Fibroblast of the aortic adventitia (primary cell): ENCODE measurements at regions not wholly inside any gene's neighbourhood (a gene's known extent, or its start where the extent isn't known, plus 50 kb on each side); places are given as distances from the start of the nearest gene placed in this dataset.

Source experiments
- DNase-seq: peaks from one replicate; pipeline ENCODE4 v3.0.0-alpha.2; 2010; ENCODE audit warnings: low read depth
- H3K4me3 ChIP-seq: 2 replicates; pipeline ENCODE4 v1.5.1; 2011; ENCODE audit warnings: low read depth, mild to moderate bottlenecking, control low read depth, low read length, moderate library complexity
- CTCF ChIP-seq: IDR thresholded peaks from 2 replicates; pipeline ENCODE4 v1.5.1; 2011; ENCODE audit warnings: mild to moderate bottlenecking, low read length, control low read depth, inconsistent platforms; ENCODE audit not compliant: insufficient read depth

GRCh38 chr3:20811631-20812030 lies 625.6 kb upstream of the SGO1 start:
- TF ChIP-seq CTCF, result no peak
- DNase-seq, result no peak
- H3K4me3 ChIP-seq, result no peak overlapping the region

DNA sequence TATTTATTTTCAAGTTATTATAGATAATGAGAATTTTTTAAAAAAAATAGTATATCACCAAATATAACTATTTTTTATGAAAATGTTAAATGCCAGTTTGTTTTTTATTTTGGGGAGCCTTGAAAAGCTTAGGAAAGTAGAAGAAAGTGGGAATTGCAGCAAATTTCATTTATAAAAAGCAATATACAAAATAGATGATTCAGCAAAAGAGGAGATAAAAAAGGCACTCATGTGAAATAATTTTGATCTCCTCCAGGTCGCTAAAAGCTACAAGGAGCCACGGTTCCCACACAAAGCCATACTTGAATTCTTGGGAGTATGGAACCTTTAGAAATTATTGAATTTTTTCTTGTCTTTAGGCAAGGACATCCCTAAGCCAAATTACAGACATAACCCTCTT lies 625.0 kb upstream of the SGO1 start:
- H3K4me3 ChIP-seq, result no peak overlapping the region
- no peak for DNase-seq
- TF ChIP-seq CTCF, result no peak

DNA sequence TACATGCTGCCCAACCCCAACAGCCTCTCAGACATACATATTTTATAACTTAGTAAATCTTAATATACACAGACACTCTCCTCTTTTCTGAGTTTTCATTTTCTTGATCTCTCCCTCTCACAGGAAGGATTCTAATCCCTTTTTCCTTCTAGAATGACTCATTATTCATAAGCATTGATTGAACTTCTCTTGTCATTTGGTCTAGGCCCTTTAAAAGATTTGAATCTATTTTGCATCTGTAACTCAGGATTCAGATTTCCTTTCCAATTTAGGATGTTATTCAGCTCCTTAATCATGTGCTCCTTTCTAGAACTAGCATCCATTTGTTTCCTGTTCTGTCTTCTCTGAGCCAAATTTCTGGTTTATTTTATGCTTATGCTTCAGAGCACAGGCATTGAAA lies 624.5 kb upstream of the SGO1 start:
- TF ChIP-seq CTCF, result no peak
- no peak overlapping the region for H3K4me3 ChIP-seq
- no peak for DNase-seq

- no peak for TF ChIP-seq CTCF
- H3K4me3 ChIP-seq, result no peak overlapping the region
- no peak for DNase-seq
These were observed 623.4 kb upstream of the SGO1 start for GRCh38 chr3:20809356-20809755.

DNA sequence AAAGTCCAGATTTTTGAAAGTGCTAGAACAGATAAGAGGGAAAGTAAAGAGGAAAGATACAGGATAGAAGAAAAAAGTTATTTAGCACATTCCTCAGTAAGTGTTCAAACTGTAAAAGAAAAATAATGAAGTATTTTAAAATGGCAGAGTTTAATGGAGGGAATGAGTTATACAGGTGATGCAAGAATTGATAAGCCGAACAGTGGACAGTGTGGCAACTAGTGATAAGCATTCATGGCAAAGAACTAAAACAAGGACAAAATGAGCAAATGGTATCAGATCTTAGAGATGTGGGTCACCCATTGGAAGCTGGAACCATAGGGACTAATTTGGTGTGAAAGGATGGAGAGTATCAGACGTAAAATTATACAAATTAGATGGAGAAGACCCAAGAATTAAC lies 622.9 kb upstream of the SGO1 start:
- TF ChIP-seq CTCF, result no peak
- no peak for DNase-seq
- H3K4me3 ChIP-seq, result no peak overlapping the region

DNA sequence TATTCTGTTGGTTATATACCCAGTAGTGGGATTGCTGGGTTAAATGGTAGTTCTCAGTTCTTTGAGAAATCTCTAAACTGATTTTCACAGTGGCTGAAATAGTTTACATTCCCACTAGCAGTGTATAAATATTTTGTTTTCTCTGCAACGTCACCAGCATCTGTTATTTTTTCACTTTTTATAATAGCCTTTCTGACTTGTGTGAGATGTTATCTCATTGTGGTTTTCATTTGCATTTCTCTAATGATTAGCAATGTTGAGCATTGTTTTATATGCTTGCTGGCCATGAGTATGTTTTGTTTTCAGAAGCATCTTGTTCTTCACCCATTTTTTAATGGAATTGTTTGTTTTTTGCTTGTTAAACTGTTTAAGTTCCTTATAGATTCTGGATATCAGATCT lies 612.7 kb upstream of the SGO1 start:
- no peak for TF ChIP-seq CTCF
- DNase-seq, result no peak
- no peak overlapping the region for H3K4me3 ChIP-seq

DNA sequence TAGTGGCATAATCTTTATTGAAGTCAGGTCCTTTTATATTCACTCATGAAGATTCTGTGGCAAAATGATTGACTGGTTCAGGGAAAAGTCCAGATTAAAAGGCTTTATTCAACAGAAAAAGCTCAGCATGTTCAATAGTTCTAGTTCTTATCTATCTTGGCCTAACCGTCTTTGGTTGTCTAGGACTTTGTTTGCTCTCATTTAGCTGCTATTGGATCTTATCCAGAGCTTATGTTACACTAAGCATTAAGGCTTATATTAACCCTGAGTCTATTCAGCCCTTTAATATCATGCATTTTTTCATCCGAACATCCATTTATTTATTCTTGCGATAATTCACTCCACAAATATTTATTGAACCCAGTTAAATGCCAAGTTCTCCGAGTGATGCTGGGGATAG lies 601.0 kb upstream of the SGO1 start:
- no peak for TF ChIP-seq CTCF
- DNase-seq, result no peak
- H3K4me3 ChIP-seq, result no peak overlapping the region
